Small intestine (tissue), 7 donors: ENCODE measurements at regions not wholly inside any gene's neighbourhood (a gene's known extent, or its start where the extent isn't known, plus 50 kb on each side); places are given as distances from the start of the nearest gene placed in this dataset.

Experiments used
- DNase-seq, 2 donors: peaks; one replicate each; pipeline versions ENCODE4 v3.0.0 to v3.0.0-alpha.2; 2013
- FAIRE-seq: peaks from 2 replicates; lab custom pipeline; 2012; peaks lifted over from hg19 to GRCh38; lab: Jason Lieb, UNC
- H3K27ac ChIP-seq, 3 donors: one replicate each; pipeline ENCODE4 v1.5.1; 2013; ENCODE audit warnings: low read length in 2 of 3, mild to moderate bottlenecking in 2 of 3, control low read depth in 1 of 3, inconsistent platforms in 1 of 3, low read depth in 1 of 3, moderate library complexity in 1 of 3
- H3K27me3 ChIP-seq, 3 donors: one replicate each; pipeline ENCODE4 v1.6.1; 2013; ENCODE audit warnings: low read length in 3 of 3, inconsistent platforms in 1 of 3; ENCODE audit not compliant: control insufficient read depth in 3 of 3, insufficient read depth in 3 of 3
- H3K36me3 ChIP-seq, 3 donors: one replicate each; pipeline ENCODE4 v1.6.1; 2013; ENCODE audit warnings: low read length in 3 of 3, inconsistent platforms in 1 of 3, low read depth in 1 of 3, mild to moderate bottlenecking in 1 of 3, moderate library complexity in 1 of 3; ENCODE audit not compliant: control insufficient read depth in 3 of 3, insufficient read depth in 2 of 3
- H3K4me1 ChIP-seq, 3 donors: one replicate each; pipeline ENCODE4 v1.6.1; 2013; ENCODE audit warnings: low read length in 2 of 3, inconsistent platforms in 1 of 3, low read depth in 1 of 3, mild to moderate bottlenecking in 1 of 3, moderate library complexity in 1 of 3; ENCODE audit not compliant: control insufficient read depth in 3 of 3, insufficient read depth in 2 of 3
- H3K4me3 ChIP-seq, 3 donors: one replicate each; pipeline ENCODE4 v1.5.1; 2013; ENCODE audit warnings: low read length in 3 of 3, control low read depth in 1 of 3, inconsistent platforms in 1 of 3, low read depth in 1 of 3, mild to moderate bottlenecking in 1 of 3, moderate library complexity in 1 of 3
- H3K9me3 ChIP-seq, 2 donors: one replicate each; pipeline ENCODE4 v1.6.1; 2013; ENCODE audit warnings: low read depth in 1 of 2, low read length in 1 of 2; ENCODE audit not compliant: control insufficient read depth in 2 of 2, insufficient read depth in 1 of 2
- WGBS, 3 donors: extraction: QIAGEN DNeasy Blood & Tissue Kit; methylation state at CpG; one replicate each; pipeline ENCODE4 v1.1.7; 2013; 5-methylcytosine and 5-hydroxymethylcytosine counted together
- donor health status: healthy with polysubstance abuse.
- donor health status: control.
- donor health status: control.
- donor health status: Bipolar disorder and iron deficiency.
- donor health status: healthy.

- no peak for FAIRE-seq
- H3K27me3 ChIP-seq: peaks cover 0 to 20% (median 4%) of the 10 kb centered on the region in 3 donors
- H3K4me1 ChIP-seq: peaks cover 0 to 17% (median 0%) of the 10 kb centered on the region in 3 donors
- WGBS, 3 donors: 66 to 79% (median 72%) methylated on average over 3 of the region's 3 CpGs
- H3K27ac ChIP-seq: no peak overlapping the region
- H3K4me3 ChIP-seq: no peak overlapping the region
- no peaks in the 10 kb centered on the region for H3K36me3 ChIP-seq
- DNase-seq: no peak
- H3K9me3 ChIP-seq: no peaks in the 10 kb centered on the region
Measured at GRCh38 chr15:70450142-70450443, 313.3 kb downstream of the UACA start.

- Histone ChIP-seq H3K4me1 (peaks cover 0 to 17% (median 0%) of the 10 kb centered on the region in 3 donors), H3K36me3 (no peaks in the 10 kb centered on the region), H3K27ac (no peak overlapping the region), H3K4me3 (no peak overlapping the region), H3K9me3 (no peaks in the 10 kb centered on the region), H3K27me3 (peaks cover 0 to 24% (median 4%) of the 10 kb centered on the region in 3 donors)
- WGBS, 3 donors: 92 to 100% (median 95%) methylated on average over 1 of the region's 1 CpG
- FAIRE-seq (no peak), DNase-seq (no peak)
Measured at GRCh38 chr15:70449311-70450141, 313.8 kb downstream of the UACA start.

- peaks cover 0 to 17% (median 0%) of the 10 kb centered on the region in 3 donors for H3K4me1 ChIP-seq
- H3K4me3 ChIP-seq: no peak overlapping the region
- no peaks in the 10 kb centered on the region for H3K9me3 ChIP-seq
- FAIRE-seq (no peak), DNase-seq (peak; percentile 50 to 74)
- no peaks in the 10 kb centered on the region for H3K36me3 ChIP-seq
- peaks cover 0 to 35% (median 4%) of the 10 kb centered on the region in 3 donors for H3K27me3 ChIP-seq
- peak overlapping the region in 1 of 3 donors; percentile 9 for H3K27ac ChIP-seq
- 10 to 30% (median 15%) methylated on average over 29 of the region's 29 CpGs for WGBS, 3 donors
Measured at GRCh38 chr15:70447928-70448698, 315.2 kb downstream of the UACA start.

DNA sequence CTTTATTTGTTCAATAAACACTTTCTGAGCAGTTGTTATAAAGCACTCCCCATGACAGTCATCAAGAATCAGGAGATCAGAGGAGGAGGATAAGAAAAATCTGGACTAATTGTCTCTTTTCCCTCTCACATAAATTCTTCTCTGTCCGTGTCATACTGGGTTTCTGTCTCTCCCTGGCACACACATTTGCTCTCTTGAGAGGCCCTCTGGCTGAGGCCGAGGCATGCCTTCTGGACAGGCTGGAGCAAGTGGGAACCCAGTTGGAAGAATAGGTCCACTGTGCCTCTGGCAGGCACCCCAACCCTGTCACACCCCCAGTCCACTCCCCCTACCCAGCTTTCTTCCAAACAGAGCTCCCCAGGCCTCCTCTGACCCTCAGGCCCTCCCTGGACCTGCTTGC lies 315.8 kb downstream of the UACA start:
- Histone ChIP-seq H3K4me3 (no peak overlapping the region), H3K27ac (peak overlapping the region in 1 of 3 donors; percentile 9), H3K27me3 (peaks cover 0 to 41% (median 4%) of the 10 kb centered on the region in 3 donors), H3K36me3 (no peaks in the 10 kb centered on the region), H3K4me1 (peaks cover 0 to 17% (median 0%) of the 10 kb centered on the region in 3 donors), H3K9me3 (no peaks in the 10 kb centered on the region)
- 66 to 74% (median 69%) methylated on average over 2 of the region's 2 CpGs for WGBS, 3 donors
- DNase-seq: no peak
- no peak for FAIRE-seq

DNA sequence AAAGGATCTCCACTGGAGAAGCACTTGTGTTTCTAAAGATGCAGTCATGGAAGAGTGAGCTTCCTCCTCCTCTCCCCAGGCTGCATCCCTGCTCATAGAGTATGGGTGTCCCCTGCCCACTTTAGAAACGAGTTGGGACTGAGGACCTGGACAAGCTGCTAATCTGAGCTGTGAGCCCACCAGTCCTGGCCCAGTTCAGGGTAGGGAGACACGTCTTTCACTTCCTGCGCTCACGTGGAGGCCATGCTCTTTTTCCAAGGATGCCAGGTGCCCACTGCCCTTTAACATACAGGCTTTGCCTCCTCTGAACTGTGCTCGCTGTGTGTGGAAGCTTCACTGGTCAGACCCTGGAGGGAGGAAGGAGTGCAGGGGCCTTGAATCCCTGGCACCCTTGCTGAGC lies 316.3 kb downstream of the UACA start:
- 86 to 90% (median 87%) methylated on average over 5 of the region's 5 CpGs for WGBS, 3 donors
- H3K9me3 ChIP-seq: no peaks in the 10 kb centered on the region
- peaks cover 0 to 13% (median 0%) of the 10 kb centered on the region in 3 donors for H3K4me1 ChIP-seq
- no peak overlapping the region for H3K4me3 ChIP-seq
- FAIRE-seq: no peak
- peaks cover 0 to 45% (median 4%) of the 10 kb centered on the region in 3 donors for H3K27me3 ChIP-seq
- no peak overlapping the region for H3K27ac ChIP-seq
- no peaks in the 10 kb centered on the region for H3K36me3 ChIP-seq
- DNase-seq: no peak

DNA sequence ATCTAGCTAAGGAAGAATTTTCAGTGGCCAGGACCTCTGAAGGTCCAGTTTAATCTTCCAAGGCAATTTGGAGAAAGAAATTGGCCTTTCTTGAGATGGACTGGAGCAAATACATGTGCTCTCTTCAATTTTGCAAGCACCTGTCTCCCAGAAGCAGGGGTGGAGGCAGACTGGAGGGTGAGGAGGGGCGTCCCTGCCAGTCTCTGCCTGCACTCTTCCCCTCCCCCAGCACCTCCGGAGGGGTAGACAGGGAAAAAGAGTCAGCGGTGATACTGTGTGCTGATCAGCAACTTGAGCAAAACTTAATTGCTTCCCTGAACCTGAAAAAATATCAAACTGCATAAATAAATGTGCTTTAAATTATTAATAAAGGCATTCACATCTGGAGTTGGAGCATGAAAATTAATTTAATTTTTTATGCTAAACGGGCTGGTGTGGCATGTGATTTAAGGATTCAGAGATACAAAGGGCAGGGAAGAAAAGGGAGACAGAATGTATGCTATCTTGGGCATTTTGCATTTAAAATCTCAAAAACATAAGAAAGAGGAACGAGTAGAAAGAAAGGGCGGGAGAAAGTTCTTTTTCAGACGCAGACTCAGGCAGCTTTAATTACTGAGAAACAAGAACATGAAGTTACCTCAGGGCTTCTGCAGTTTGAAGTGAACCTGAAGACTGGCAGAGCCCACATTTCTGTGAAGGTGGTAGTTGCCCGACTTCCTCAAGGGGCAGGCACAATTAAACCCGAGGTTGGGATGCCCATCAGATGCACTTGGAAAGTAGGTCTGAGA lies 319.7 kb downstream of the UACA start:
- H3K27me3 ChIP-seq: peaks cover 0 to 49% (median 4%) of the 10 kb centered on the region in 3 donors
- FAIRE-seq: no peak
- H3K4me1 ChIP-seq: peaks cover 0 to 12% (median 0%) of the 10 kb centered on the region in 3 donors
- no peaks in the 10 kb centered on the region for H3K9me3 ChIP-seq
- H3K4me3 ChIP-seq: no peak overlapping the region
- no peak overlapping the region for H3K27ac ChIP-seq
- DNase-seq: no peak
- H3K36me3 ChIP-seq: no peaks in the 10 kb centered on the region
- 68 to 82% (median 70%) methylated on average over 9 of the region's 9 CpGs for WGBS, 3 donors

DNA sequence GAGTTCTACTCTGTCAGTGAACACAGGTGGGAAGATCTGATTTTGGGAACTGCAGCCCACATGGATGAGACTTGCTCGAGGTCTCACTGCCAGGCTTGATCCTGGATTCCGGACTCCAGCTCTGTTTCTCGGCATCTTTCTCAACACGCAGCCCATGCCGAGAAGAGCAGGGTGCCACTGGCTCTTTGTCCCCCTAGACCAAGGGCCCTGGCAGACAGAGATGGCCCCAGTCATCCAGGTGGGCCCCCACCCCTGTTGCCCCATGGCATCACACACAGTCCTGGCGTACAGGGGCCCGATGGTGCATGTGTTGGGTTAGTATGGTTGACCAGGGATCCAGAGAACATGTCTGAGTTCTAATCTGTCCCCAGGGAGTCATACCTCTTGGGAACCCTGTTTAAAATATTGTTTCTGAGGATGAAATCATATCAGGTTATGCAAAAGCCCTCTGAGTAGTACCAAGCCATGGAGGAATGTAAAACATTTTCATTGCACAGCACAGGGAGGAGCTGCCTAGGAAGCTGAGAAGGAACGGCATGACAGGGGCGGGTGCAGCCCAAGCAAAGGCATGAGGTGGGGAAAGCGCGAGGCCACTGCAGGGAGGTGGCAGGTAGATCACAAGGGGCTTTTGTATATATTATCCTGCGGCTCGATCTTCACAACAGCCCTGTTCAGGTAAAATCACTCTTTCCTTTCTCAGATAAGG lies 320.6 kb downstream of the UACA start:
- peaks cover 0 to 8% (median 0%) of the 10 kb centered on the region in 3 donors for H3K4me1 ChIP-seq
- 63 to 75% (median 70%) methylated on average over 13 of the region's 13 CpGs for WGBS, 3 donors
- H3K27me3 ChIP-seq: peaks cover 0 to 41% (median 0%) of the 10 kb centered on the region in 3 donors
- no peaks in the 10 kb centered on the region for H3K9me3 ChIP-seq
- H3K4me3 ChIP-seq: no peak overlapping the region
- no peak overlapping the region for H3K27ac ChIP-seq
- FAIRE-seq (no peak), DNase-seq (peak in 1 of 2 donors; percentile 21)
- H3K36me3 ChIP-seq: no peaks in the 10 kb centered on the region
